AG10803 (cell line): ENCODE measurements at regions not wholly inside any gene's neighbourhood (a gene's known extent, or its start where the extent isn't known, plus 50 kb on each side); places are given as distances from the start of the nearest gene placed in this dataset.

Experiments
- DNase-seq: peaks from one replicate; pipeline ENCODE4 v3.0.0; 2010; ENCODE audit warnings: low read depth
- H3K4me3 ChIP-seq: 2 replicates; pipeline ENCODE4 v1.5.1; 2011; ENCODE audit warnings: mild to moderate bottlenecking, low read length, control low read depth
- TF ChIP-seq, protein P1 (sequence below): conservative IDR thresholded peaks from 2 replicates; pipeline ENCODE4 v1.5.1; 2011; ENCODE audit warnings: mild to moderate bottlenecking, low read length, control low read depth, inconsistent platforms

DNA sequence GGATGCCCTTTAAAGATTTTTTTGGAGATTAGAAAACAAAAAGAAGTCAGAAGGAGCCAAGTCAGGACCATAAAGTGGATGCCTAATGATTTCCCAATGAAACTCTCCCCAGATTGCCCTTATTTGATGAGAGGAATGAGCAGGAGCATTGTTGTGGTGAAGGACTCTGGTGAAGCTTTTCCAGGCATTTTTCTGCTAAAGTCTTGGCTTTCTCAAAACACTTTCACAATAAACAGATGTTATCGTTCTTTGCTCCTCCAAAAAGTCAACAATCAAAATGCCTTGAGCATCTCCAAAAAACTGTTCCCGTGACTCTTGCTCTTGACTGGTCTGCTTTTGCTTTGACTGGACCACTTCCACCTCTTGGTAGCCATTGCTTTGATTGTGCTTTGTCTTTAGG lies 121.8 kb downstream of the CAAP1 start:
- TF ChIP-seq, protein P1, sequence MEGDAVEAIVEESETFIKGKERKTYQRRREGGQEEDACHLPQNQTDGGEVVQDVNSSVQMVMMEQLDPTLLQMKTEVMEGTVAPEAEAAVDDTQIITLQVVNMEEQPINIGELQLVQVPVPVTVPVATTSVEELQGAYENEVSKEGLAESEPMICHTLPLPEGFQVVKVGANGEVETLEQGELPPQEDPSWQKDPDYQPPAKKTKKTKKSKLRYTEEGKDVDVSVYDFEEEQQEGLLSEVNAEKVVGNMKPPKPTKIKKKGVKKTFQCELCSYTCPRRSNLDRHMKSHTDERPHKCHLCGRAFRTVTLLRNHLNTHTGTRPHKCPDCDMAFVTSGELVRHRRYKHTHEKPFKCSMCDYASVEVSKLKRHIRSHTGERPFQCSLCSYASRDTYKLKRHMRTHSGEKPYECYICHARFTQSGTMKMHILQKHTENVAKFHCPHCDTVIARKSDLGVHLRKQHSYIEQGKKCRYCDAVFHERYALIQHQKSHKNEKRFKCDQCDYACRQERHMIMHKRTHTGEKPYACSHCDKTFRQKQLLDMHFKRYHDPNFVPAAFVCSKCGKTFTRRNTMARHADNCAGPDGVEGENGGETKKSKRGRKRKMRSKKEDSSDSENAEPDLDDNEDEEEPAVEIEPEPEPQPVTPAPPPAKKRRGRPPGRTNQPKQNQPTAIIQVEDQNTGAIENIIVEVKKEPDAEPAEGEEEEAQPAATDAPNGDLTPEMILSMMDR: no peak
- H3K4me3 ChIP-seq: no peak overlapping the region
- DNase-seq: peak; percentile 20

DNA sequence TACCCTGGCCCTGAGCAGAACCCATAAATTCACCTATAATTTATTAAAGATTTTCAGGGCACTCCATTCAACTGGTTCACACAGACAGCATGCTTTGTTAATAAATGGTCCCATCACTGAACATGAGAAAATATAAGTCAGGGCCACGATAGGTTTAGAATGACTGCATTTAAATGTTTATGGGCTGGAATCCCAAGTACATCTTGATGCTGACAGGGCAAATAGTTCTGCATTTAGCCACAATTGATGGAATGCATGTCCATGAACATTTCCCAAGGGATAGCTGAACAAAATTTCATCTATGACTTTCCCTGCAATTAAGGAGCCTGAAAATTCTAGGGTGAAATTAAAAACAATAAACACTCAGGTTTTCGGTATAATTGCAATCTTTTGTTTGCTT lies 124.5 kb downstream of the CAAP1 start:
- DNase-seq: peak; percentile 11
- TF ChIP-seq, protein P1: no peak
- H3K4me3 ChIP-seq: no peak overlapping the region

DNA sequence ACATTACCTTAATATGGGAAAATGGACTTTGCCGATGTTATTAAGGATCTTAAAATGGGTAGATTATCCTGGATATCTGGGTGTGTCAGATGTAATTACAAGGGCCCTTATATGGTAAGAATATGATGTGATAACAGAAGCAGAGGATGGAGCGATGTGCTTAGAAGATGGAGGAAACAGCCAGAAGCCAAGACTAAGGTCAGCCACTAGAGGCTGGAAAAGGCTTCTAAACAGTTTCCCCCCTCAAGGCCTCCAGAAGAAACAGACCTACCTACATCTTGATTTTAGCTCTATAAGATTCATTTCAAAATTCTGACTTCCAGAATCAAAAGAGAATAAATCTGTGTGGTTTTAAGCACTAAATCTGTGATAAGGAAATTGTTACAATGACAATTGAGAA lies 131.9 kb downstream of the CAAP1 start:
- H3K4me3 ChIP-seq: no peak overlapping the region
- TF ChIP-seq, protein P1: no peak
- no peak for DNase-seq

DNA sequence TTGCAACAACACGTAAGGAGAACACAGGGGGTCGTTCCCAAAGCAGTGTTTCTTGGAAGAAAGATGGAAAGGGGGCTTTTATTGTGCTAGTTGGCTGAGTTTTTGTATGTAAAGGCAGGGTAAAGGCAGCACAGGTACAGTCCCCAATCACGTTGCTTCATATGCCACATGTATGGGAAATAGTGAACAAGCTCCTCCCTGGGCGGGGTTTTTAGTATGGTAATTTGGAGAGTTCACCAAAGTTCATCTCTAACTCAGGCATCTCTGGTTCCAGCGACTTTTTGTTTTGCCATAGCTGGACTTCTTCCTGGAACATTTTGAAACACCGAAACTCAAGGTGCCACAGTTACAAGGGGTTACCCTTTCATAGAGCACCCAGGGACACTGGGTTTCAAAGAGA lies 133.9 kb downstream of the CAAP1 start:
- DNase-seq: no peak
- TF ChIP-seq, protein P1: no peak
- no peak overlapping the region for H3K4me3 ChIP-seq

DNA sequence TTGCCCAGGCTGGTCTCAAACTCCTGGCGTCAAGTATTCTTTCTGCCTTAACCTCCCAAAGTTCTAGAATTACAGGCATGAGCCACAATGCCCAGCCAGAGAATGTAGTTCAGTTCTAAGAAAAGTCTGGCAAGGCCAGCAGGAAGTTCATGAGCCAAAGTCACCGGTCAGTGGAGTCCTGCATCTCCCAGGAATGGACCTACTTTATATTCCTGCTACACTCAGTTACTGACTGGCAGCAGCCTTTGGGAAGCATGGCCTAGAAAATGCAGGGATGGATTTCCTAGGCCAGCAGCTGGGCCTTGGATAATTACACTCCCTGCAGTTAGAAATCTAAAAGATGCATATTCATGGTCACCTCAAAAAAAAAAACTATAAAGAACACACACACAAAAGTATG lies 135.7 kb downstream of the CAAP1 start:
- DNase-seq: no peak
- no peak overlapping the region for H3K4me3 ChIP-seq
- TF ChIP-seq, protein P1: no peak

DNA sequence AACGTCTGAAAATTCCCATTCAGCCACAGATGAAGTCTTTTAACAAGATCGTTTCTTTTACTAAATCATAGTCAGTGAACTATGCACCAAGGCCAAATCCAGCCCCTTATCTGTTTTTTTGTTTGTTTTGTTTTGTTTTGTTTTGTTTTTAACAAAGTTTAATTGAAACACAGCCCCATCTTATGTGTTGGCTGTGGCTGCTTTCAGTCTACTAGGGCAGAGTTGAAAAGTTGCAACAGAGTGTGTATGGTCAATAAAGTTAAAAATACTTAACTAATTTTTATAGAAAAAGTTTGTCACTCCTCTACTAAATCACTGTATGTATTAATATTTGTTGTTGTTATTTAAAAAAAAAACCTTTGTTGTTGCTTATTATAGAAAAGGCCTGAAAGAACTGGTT lies 137.1 kb downstream of the CAAP1 start:
- no peak for DNase-seq
- no peak overlapping the region for H3K4me3 ChIP-seq
- TF ChIP-seq, protein P1: no peak

DNA sequence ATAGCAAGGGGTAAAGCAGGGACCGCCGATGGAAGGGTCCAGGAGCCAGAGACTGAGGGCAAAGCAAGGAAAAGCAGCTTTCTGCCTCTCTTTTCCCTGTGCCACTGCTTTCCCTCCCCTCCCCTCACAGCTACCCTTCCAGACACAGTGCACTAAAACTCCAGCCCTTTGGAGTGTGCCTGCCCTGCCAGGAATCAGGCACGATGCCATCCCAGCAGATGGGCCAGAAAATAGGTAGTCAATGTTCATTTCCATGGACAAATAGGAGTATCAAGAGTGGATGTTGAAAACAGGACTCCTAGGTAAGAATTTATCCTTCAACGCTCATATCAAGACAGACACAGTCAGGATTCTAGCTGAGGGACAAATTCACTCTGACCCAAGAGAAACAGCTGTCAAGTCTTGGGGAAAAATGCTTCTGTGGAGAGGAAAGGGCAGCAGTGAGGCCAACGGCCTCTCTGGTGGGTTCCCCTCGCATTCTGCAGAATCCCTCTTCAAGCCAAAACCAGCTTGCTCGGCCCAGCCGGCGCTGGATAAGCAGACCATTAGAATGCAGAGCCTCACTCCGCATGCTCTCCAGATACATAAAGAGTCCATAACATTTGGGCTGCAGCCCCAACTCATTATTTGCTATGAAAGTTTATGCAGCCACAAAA lies 138.0 kb downstream of the CAAP1 start:
- DNase-seq: no peak

More for the DNA sequence above, 138.0 kb downstream of the CAAP1 start:
- TF ChIP-seq, protein P1: no peak
- H3K4me3 ChIP-seq: no peak overlapping the region
